Stomach (tissue), 8 donors: ENCODE measurements at regions not wholly inside any gene's neighbourhood (a gene's known extent, or its start where the extent isn't known, plus 50 kb on each side); places are given as distances from the start of the nearest gene placed in this dataset.

Experiments used
- DNase-seq, 2 donors: peaks; one replicate each; pipeline versions ENCODE4 v3.0.0 to v3.0.0-alpha.2; 2013 to 2019
- H3K27ac ChIP-seq, 5 donors: fragments of 200-600 bp in 4 of 5; sonication (generic) in 4 of 5; one replicate each; pipeline ENCODE4 v1.5.1; 2013 to 2019; ENCODE audit warnings: mild to moderate bottlenecking in 1 of 5, moderate library complexity in 1 of 5
- H3K27me3 ChIP-seq, 3 donors: fragments of 200-600 bp; sonication (generic); one replicate each; pipeline ENCODE4 v1.5.1; 2017 to 2019; ENCODE audit warnings: mixed run types in 1 of 3
- H3K36me3 ChIP-seq, 4 donors: fragments of 200-600 bp; sonication (generic); 1 replicate in 3 of 4; 2 replicates in 1 of 4; pipeline ENCODE4 v1.5.1; 2016 to 2019
- H3K4me1 ChIP-seq, 4 donors: fragments of 200-600 bp; sonication (generic); one replicate each; pipeline ENCODE4 v1.5.1; 2016 to 2019
- H3K4me3 ChIP-seq, 4 donors: fragments of 200-600 bp; sonication (generic) in 3 of 4; one replicate each; pipeline ENCODE4 v1.5.1; 2016 to 2019; ENCODE audit warnings: mild to moderate bottlenecking in 1 of 4
- H3K9me3 ChIP-seq, 4 donors: fragments of 200-600 bp; sonication (generic); one replicate each; pipeline ENCODE4 v1.5.1; 2016 to 2019
- CTCF ChIP-seq, 7 experiments: fragments of 450-650 bp in 4 of 7; fragments of 200-600 bp in 3 of 7; sonication (generic) in 3 of 7; IDR thresholded peaks; one replicate each; pipeline ENCODE4 v1.5.1; 2016 to 2019; ENCODE audit warnings: antibody characterized with exemption in 7 of 7, control low read depth in 2 of 7, mild to moderate bottlenecking in 1 of 7
- EP300 ChIP-seq: sonication (generic); formaldehyde crosslinking; IDR thresholded peaks from one replicate; pipeline ENCODE4 v1.6.1; 2017; ENCODE audit warnings: antibody characterized with exemption
- POLR2A ChIP-seq, 4 donors: fragments of 450-650 bp; IDR thresholded peaks; one replicate each; pipeline ENCODE4 v1.6.1; 2016; ENCODE audit warnings: antibody characterized with exemption in 4 of 4, control low read depth in 2 of 4, mild to moderate bottlenecking in 1 of 4, moderate library complexity in 1 of 4
- POLR2AphosphoS5 ChIP-seq, 3 donors: sonication (generic); formaldehyde crosslinking; IDR thresholded peaks; one replicate each; pipeline ENCODE4 v1.6.1; 2016; ENCODE audit warnings: antibody characterized with exemption in 3 of 3
- WGBS, 5 donors: extraction: QIAGEN DNeasy Blood & Tissue Kit in 3 of 5; methylation state at CpG; one replicate each; pipeline versions ENCODE4 v1.1.5 to v1.1.7; 2013 to 2018; 5-methylcytosine and 5-hydroxymethylcytosine counted together
- intact Hi-C: fragments of 100-400 bp; cut with DNase I; formaldehyde crosslinking; loops from one replicate; pipeline ENCODE4 v1.15.1; 2023; ENCODE audit warnings: low total_unique reads
- donor health status: healthy with polysubstance abuse.
- donor health status: Bipolar disorder and iron deficiency.
- donor health status: healthy.

GRCh38 chr13:97520061-97520460 lies 86.1 kb downstream of the RAP2A start:
- TF ChIP-seq CTCF (IDR thresholded peaks at IDR 0.05): no peak
- no peak for TF ChIP-seq EP300
- no peak for TF ChIP-seq POLR2A (IDR thresholded peaks at IDR 0.05)
- TF ChIP-seq POLR2AphosphoS5 (IDR thresholded peaks at IDR 0.05): no peak
- Histone ChIP-seq H3K36me3 (no peaks in the 10 kb centered on the region), H3K27ac (no peak overlapping the region), H3K4me1 (no peaks in the 10 kb centered on the region), H3K9me3 (no peaks in the 10 kb centered on the region), H3K27me3 (no peaks in the 10 kb centered on the region), H3K4me3 (no peak overlapping the region)
- 73 to 88% (median 78%) methylated on average over 1 of the region's 1 CpG for WGBS, 5 donors
- intact Hi-C loops: no loop called here
- no peak for DNase-seq

- intact Hi-C loops: no loop called here
- no peak for DNase-seq
- 70 to 89% (median 84%) methylated on average over 2 of the region's 2 CpGs for WGBS, 5 donors
Observed at GRCh38 chr13:97520866-97521265, 86.9 kb downstream of the RAP2A start.

GRCh38 chr13:97521726-97522125 lies 87.8 kb downstream of the RAP2A start:
- Histone ChIP-seq H3K36me3 (no peaks in the 10 kb centered on the region), H3K27me3 (no peaks in the 10 kb centered on the region), H3K27ac (no peak overlapping the region), H3K9me3 (no peaks in the 10 kb centered on the region), H3K4me3 (no peak overlapping the region), H3K4me1 (no peaks in the 10 kb centered on the region)
- intact Hi-C loops: no loop called here
- WGBS, 5 donors: 79 to 87% (median 79%) methylated on average over 2 of the region's 2 CpGs
- no peak for DNase-seq
- no peak for TF ChIP-seq EP300
- no peak for TF ChIP-seq CTCF (IDR thresholded peaks at IDR 0.05)
- TF ChIP-seq POLR2AphosphoS5 (IDR thresholded peaks at IDR 0.05): no peak
- no peak for TF ChIP-seq POLR2A (IDR thresholded peaks at IDR 0.05)

More at GRCh38 chr13:97520866-97521265, 86.9 kb downstream of the RAP2A start:
- Histone ChIP-seq H3K4me1 (no peaks in the 10 kb centered on the region), H3K27me3 (no peaks in the 10 kb centered on the region), H3K4me3 (no peak overlapping the region), H3K27ac (no peak overlapping the region), H3K9me3 (no peaks in the 10 kb centered on the region), H3K36me3 (no peaks in the 10 kb centered on the region)
- TF ChIP-seq EP300 (no peak), POLR2AphosphoS5 (IDR thresholded peaks at IDR 0.05) (no peak), CTCF (IDR thresholded peaks at IDR 0.05) (no peak), POLR2A (IDR thresholded peaks at IDR 0.05) (no peak)

GRCh38 chr13:97522243-97522642 lies 88.3 kb downstream of the RAP2A start:
- no peaks in the 10 kb centered on the region for H3K4me1 ChIP-seq
- no peaks in the 10 kb centered on the region for H3K9me3 ChIP-seq
- H3K4me3 ChIP-seq: no peak overlapping the region
- no peaks in the 10 kb centered on the region for H3K36me3 ChIP-seq
- H3K27ac ChIP-seq: no peak overlapping the region
- no peak for TF ChIP-seq POLR2A (IDR thresholded peaks at IDR 0.05)
- TF ChIP-seq CTCF (IDR thresholded peaks at IDR 0.05): no peak
- TF ChIP-seq POLR2AphosphoS5 (IDR thresholded peaks at IDR 0.05): no peak
- TF ChIP-seq EP300: no peak
- WGBS, 5 donors: 67 to 81% (median 79%) methylated on average over 2 of the region's 2 CpGs
- DNase-seq: no peak
- intact Hi-C loops: no loop called here
- H3K27me3 ChIP-seq: no peaks in the 10 kb centered on the region
